HG03575 (cell line): ENCODE measurements at regions not wholly inside any gene's neighbourhood (a gene's known extent, or its start where the extent isn't known, plus 50 kb on each side); places are given as distances from the start of the nearest gene placed in this dataset.
A peak's percentile ranks its signal among the peaks of the same experiment; 100 is the strongest.
"Not testable (repeated sequence)": the region's sequence is repeated elsewhere in the genome, so short reads cannot be mapped to it uniquely, and the experiment has no call there.

ENCODE experiments used
- ATAC-seq: cut with Tn5 transposase; IDR thresholded peaks from one replicate; pipeline ENCODE4 v1.9.1; 2021; ENCODE audit not compliant: unreplicated experiment, insufficient number of reproducible peaks, low FRiP score; ENCODE audit errors: extremely low read depth

DNA sequence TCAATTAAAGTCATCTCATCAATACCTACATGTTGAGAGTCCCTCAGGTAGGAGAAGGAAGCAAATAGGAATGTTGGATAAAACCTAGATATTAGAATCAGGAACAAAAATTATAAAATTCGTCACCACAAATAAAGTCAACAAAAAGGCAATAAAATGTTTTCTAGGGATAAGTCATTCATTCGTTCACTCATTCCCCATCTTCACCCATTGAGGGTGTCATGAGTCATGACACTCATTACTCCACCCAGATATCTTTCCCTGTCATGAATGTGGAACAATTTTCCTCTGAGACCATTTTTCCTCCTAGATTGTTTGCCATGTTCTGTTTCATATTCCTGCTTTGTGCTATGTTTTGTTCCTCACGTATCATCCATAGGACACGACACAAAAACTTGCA is 50.9 kb upstream of the OLIG3 start:
- ATAC-seq = no peak

DNA sequence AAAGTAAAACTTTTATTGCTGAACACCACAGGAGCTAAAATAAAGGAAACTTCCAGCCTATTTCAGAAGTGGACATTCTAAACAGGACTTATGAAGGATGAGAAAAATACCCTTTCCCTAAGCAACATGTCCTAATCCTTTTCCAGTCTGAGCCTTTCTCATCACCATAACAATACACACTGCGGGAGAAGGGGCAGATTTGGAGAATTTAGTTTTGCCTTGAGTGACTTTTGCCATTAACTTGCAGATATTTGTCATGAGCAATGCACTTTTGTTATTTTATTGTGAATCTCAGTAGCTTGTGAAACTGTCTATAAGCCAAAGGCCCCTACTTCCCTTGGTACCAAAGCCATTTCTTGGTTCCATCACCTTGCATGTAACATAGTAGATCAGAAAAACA is 53.0 kb upstream of the OLIG3 start:
- no peak for ATAC-seq

DNA sequence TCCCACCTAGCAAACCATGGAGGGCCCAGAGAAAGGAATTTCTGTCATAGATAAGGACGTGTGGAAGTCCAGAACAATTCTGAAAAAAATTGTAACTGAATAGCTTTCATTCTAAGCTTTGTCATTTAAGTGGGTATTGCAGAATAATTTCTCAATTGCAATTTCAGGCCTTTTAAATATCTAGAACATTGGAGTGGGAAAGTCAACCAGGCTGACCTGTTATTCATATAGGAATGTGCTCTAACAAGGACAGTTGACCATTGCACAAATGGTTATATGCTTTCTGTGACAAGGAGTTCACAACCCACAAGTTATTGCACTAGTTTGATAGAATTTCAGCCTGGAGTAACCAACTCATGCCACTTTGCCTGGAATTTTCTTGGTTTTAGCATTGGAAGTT is 53.4 kb upstream of the OLIG3 start:
- no peak for ATAC-seq

DNA sequence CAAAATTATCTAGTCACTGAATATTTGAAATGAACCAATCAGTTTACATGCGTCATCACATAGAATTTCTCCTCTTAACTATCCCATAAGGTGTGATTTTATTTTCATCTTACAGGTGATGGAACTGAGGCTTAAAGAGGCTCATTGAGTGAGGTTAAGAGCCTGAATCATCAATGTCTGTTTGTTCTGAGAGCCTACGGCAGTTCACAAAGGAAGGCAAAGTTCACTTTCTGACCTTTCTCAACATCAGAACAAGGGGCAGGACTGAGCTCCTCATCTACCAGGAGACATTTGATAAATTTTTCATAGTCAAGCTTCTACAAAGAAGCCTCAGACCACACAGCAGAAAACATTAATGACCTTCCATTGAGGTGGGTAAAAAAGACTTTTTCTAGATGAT is 54.9 kb upstream of the OLIG3 start:
- ATAC-seq = no peak

DNA sequence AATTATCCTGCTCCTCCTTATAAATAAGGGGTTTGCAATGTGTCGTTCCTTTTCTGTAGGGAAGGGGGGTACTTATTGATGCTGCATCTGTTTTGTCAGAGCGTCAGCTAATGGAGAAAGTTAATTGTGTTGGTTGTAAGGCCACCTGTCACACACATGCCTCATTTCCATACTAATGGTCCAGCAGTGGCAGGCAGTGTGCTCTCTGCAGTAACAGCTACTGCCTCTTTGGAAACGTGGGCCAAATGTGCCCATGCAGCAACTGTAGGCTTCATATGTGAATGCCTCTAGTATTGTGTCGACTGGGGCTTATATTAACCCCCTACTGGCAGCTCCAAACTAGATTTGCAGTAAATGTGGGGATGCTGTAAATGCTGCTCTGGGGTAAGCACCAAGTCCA is 56.3 kb upstream of the OLIG3 start:
- no peak for ATAC-seq

DNA sequence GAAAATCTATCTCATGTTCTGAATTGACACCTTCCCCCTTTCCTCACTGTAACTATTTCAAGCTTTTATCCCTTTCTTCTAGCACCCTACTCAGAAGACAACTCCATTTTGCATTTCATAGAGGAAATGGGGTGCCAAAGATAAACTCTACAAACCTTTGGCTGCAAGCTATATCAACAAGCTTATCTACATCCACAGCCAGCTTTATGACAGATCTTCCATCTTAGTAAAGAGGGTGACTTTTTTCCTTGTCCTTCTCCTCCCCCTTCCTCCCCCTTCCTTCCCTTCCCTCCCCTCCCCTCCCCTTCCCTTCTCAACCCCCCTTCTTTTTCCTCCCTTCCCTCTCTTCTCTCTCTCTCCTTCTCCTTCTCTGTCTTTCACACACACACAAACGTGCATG is 58.0 kb upstream of the OLIG3 start:
- ATAC-seq = no peak

DNA sequence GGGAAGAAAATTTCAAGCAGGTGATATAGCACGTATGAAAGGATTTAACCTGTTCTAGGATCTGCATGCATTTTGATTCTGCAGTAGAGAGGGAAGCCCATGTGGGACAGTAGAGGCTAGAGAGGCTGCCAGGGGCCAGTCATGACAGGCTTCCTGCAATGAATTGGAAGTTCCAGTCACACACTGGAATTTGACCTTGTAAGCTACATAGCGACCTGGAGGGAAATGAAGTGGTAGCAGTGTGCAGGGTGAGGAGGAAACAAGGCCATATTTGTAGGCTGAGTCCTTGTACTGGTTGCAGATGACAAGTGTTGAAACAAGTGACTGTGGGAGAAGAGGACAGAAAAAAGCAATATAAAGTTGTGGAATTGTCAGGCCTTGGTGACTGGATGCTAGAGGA is 58.6 kb upstream of the OLIG3 start:
- no peak for ATAC-seq

DNA sequence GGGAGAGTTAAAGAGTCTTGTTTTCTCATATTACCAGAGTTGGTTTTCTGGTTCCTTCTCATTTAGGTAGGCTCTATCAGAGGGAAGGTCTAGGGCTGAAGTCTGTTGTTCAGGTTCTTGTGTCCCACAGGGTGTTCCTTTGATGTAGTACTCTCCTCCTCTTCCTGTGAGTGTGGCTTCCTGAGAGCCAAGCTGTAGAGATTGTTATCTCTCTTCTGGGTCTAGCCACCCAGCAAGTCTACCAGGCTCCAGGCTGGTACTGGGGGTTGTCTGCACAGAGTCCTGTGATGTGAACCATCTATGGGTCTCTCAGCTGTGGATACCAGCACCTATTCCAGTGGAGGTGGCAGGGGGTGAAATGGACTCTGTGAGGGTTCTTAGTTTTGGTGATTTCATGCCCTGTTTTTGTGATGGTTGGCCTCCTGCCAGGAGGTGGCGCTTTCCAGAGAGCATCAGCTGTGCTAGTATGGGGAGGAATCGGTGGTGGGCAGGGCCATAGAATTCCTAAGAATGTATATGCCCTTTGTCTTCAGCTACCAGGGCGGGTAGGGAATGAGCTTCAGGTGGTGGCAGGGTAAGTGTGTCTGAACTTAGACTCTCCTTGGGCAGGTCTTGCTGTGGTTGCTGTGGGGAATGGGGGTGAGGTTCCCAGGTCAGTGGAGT is 65.5 kb upstream of the OLIG3 start:
- not testable (repeated sequence) for ATAC-seq

DNA sequence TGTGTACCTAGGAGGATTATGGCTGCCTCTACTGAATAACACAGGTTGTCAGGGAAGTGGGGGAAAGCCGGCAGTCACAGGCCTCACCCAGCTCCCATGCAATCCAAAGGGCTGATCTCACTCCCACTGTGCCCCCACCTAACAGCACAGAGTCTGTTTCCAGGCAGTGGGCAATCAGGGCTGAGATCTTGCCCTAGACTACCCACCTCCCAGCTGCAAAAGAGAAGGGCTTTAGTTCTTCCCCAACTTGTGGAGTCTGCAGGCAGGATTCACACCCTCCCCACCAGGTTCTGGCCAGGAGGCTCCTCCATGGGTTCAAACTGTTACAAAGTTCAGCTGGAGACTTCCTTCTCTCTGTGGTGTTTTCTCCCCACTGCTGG is 66.0 kb upstream of the OLIG3 start:
- no peak for ATAC-seq

DNA sequence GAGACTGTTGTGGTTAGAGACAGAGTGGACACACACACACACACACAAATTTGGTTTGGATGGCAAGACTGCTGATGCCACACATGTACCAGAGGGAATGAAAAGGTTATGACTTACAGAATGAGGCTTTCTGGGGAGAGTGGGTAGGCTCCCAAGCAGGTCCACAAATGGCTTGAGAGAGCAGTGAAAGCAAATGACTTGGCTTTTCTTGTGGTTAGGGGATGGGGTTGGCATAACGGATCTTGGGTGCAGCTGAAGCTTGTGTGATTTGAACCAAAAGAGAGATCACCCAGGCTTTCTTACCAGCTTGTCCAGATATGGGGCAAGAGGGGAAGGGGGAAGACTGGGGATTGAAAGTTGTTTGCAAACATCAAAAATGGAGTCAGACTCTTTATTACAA is 73.9 kb upstream of the OLIG3 start:
- no peak for ATAC-seq

DNA sequence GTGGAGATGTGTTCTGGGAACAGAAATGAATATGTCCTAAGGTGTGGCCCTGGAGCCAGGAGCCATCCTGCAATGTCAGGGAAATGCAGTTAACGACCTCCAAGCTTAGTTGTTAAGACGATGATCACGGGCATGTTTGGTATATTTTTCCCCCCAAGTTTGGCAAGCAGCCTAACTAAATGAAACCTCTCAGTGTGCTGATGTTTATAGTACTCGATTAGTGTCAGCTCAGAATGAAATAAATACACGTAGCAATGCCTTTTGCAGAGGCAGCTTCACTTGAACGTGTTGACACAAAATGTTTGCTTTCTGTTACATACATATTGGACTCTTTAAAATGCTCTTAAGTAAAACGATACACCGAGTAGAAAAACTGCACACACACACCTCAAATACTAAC is 76.2 kb upstream of the OLIG3 start:
- no peak for ATAC-seq

DNA sequence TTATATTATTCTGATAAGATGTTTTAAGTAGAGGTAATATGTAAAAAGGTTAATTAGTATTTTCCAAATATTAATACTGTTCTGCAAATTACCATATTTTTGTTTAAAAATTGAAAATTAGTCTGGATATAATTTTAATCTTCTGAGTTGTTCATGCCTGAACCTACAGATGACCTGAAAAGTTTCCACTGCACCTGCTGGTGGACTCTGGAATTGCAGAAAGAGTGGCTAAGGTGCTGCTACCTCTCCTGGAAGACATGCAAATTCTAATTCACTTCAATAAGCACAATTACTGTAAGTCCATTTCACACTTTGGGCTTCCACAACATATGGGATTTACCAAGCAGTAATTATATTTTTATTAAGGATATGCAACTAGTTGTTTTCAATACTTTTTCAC is 77.7 kb upstream of the OLIG3 start:
- no peak for ATAC-seq

DNA sequence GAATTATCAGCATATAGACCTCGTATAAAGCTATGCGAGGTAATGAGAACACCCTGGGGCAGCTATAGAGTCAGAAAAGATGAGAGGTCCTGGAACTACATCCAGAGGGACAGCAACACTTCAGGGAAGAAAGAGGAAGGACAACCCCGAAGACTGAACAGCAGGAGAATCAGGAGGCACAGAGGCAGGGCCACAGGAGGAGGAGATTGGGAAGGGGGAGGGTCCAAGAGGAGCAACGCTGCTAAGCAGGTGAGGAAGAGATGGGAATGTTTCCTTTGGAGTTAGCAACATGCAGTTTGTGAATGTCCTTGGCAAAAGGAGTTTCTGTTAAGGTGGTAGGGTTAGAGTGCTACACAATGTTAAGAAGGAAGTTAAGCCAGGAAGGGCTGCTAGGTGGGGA is 79.5 kb upstream of the OLIG3 start:
- no peak for ATAC-seq

DNA sequence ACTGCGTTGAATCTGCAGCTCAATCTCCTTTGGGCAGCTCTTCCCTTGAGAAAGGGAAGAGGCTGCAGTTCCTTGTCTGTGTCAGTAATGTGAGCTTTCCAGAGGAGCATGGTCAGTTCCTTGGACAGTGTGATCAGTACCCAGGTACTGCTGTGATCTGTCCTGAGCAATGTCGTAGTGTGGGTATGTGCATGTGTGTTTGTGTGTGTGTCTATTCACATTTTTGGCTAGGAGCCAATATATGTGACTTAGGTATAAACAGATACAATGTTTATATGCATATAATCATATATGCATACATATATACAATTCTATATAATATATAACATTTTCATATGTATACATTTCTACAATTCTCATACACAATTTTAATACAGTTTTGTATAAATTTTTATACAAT is 85.4 kb upstream of the OLIG3 start:
- no peak for ATAC-seq

DNA sequence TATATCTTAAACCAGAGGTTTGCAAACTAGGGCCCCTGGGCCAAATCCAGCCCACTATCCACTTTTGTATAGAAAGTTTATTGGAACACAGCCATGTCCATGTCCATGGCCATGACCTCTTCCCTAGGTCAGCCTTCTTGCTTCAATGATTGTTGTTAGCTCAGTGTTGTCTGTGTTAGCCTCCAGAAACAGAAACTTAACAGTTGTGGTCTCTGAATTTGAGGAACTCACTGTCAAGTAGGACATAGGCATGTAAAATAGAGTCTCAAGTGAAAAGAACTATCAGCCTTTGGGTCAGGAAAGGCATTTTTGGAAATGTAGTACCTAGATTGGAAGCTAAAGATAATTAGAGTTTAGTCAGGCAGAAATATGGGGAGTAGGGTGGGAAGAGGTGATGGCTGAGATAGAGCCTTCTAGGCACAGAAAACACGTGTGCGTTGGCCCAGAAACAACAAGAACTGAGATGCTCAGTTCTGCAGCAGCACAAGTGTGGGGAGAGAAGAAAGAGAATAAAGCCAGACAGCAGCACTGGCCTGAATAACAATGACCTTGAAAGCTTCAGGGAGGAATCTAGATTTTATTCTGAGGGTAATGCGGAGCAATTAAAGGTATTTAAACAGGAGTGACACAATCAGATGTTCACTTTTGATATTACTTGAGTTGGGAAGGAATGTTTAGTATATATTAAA is 87.0 kb upstream of the OLIG3 start:
- ATAC-seq = no peak

DNA sequence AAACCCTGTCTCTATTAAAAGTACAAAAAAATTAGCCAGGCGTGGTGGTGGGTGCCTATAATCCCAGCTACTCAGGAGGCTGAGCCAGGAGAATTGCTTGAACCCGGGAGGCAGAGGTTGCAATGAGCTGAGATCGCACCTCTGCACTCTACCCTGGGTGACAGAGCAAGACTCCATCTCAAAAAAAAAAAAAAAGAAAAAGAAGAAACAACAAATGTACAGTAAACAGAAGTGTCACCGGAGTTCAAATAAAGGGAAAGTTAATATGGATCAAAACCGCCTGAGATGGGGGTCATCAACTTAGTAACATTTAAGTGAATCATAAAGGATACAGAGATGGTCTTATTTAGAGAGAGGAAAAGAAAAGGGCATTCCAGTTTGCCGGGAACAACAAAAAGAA is 89.3 kb upstream of the OLIG3 start:
- not testable (repeated sequence) for ATAC-seq

DNA sequence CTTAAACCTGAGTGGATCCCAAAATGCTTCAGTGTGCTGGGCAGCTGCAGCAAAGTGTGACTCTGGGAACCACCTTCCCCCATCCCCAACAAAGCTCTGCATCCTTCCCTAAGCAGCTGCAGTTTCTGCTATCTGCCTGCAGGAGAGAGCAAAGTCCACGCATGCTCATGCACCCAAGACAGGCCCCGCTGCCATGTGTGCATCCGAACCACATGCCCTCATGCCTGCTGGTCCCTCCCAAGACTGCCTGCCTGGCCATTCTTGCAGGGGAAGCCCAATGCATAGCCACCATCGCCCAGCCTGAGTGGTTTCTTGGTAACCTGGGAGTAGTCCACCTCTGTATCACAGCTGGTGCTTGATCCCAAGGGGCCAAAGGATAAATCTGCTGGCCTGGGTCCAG is 94.3 kb upstream of the OLIG3 start:
- no peak for ATAC-seq

DNA sequence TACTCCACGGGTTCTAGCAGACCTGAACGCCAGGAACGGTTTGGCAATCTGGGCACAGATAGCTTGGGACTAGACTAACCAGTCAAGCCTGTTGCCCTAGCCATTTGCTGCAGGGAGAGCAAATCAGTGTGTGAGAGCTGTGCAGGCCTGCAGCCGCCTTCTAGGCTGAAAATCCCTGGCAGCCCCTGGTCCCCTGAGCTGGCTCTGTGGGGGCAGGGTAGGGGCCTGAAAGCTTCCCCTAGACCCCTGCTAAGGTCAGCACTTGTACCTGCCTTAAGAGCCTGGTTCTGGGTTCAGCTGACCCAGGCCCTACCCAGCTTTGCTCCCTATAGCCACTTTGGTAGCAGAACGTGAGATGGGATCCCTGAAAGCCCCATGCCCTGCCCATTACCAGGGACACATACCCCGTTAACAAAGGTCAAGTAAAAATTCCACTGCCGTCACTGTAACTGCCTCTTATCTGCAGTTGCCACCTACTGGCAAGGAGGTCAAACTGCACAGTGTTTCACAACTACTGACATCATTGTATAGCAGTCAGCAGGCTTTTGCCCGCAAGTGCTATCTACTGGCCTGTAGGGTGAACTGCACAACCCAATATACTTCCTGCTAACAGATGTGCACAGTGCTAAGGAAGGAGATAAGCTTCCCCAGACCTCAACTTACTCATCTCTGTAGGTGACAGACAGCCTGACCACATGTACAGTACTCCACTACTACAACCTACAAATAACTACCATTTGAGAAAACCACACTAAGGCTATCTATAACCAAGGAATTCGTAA is 95.1 kb upstream of the OLIG3 start:
- peak; percentile 75 for ATAC-seq

DNA sequence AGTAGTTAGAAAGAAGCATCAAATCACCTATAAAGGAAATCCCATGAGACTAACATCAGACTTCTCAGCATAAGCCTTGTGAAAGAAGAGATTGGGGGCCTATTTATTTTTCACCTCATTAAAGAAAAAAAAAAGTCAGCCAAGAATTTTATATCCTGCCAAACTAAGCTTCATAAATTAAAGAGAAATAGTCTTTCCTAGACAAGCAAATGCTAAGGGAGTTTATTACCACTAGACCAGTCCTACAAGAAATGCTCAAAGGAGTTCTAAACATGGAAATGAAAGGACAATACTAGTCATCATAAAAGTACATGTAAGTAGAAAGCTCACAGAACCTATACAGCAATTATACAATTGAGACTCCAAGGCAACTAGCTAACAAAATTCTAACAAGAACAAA is 96.5 kb upstream of the OLIG3 start:
- no peak for ATAC-seq

DNA sequence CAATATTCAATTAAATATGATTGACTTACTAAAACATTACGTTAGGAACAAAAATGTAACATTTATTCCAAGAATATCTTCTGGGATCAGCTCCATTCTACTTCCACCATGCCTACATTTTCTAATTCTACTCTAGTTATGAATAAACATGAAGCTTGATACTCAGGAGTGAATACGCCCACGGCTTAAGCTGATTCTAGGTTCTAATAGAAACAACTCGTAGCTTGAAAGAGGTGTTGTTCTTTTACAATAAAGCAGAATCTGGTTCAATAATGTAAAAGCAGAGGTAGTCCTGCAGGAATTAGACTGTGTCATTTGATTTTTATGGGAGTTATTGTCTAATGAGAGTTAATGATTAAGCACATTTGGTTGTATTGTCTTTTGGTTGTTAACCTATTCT is 107.3 kb upstream of the OLIG3 start:
- ATAC-seq = no peak
